Osteocyte (in vitro differentiated cells): ENCODE measurements at regions not wholly inside any gene's neighbourhood (a gene's known extent, or its start where the extent isn't known, plus 50 kb on each side); places are given as distances from the start of the nearest gene placed in this dataset.

Experiments used
- DNase-seq: peaks from one replicate; pipeline ENCODE4 v3.0.0; 2021; ENCODE audit warnings: mixed read lengths; ENCODE audit not compliant: unreplicated experiment; ENCODE audit errors: extremely low spot score
- H3K27ac Mint-ChIP-seq: one replicate; pipeline ENCODE4 v1.8.0; 2021; ENCODE audit warnings: mild to moderate bottlenecking, mixed read lengths; ENCODE audit not compliant: unreplicated experiment
- H3K27me3 Mint-ChIP-seq: one replicate; pipeline ENCODE4 v1.8.0; 2021; ENCODE audit warnings: mixed read lengths; ENCODE audit not compliant: unreplicated experiment
- H3K36me3 Mint-ChIP-seq: one replicate; pipeline ENCODE4 v1.8.0; 2021; ENCODE audit warnings: mixed read lengths; ENCODE audit not compliant: unreplicated experiment
- H3K4me1 Mint-ChIP-seq: one replicate; pipeline ENCODE4 v1.8.0; 2021; ENCODE audit warnings: mixed read lengths; ENCODE audit not compliant: unreplicated experiment
- H3K4me3 Mint-ChIP-seq: one replicate; pipeline ENCODE4 v1.8.0; 2021; ENCODE audit warnings: mild to moderate bottlenecking, moderate library complexity, mixed read lengths; ENCODE audit not compliant: unreplicated experiment
- H3K9me3 Mint-ChIP-seq: one replicate; pipeline ENCODE4 v1.8.0; 2021; ENCODE audit warnings: mixed read lengths; ENCODE audit not compliant: unreplicated experiment
- TF ChIP-seq, protein P1 (sequence below): fragments of 200-600 bp; sonication (generic); IDR thresholded peaks from 2 replicates; pipeline ENCODE4 v1.5.0; 2021; ENCODE audit warnings: antibody characterized with exemption, mild to moderate bottlenecking, moderate library complexity

DNA sequence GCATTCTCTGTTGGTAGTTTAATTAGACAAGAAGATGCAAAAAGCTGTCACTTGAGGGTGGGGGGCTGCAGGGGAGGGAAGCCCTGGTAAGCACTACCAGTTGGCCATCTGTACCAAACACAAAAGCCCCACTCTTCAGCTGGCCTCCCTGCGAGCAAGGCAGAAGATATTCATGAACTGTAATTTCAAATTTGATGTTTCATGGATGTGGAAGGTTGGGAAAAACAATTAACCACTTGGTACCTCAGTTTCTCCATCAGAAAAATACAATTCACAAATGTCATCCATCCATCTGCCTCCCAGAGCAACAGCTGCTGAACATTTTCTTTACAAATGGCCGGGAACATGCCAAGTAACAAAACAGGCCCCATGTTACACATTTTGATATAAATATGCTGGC, 265.3 kb downstream of the HNRNPD start:
- no peaks in the 10 kb centered on the region for H3K27me3 Mint-ChIP-seq

DNA sequence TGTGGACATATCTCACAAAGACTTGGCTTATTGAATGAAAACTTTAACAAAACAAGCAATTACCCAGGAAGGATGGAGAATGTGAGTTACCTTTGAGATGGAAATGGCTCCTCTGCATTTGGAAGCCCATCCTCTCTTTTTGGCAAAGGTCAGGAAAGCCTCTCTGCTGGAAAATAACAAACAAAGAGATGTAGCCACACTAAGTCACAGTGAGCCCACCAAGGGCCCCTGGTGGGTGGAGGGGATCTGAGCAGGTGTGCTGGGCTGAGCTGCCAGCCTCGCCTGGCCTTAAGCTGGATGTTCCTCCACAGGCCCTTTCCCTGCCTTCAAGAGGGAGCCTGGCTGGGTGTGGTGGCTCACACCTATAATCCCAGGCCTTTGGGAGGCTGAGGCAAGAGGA, 269.2 kb downstream of the HNRNPD start:
- no peaks in the 10 kb centered on the region for H3K27me3 Mint-ChIP-seq
- H3K27ac Mint-ChIP-seq, result no peak overlapping the region
- no peaks in the 10 kb centered on the region for H3K36me3 Mint-ChIP-seq
- no peaks in the 10 kb centered on the region for H3K4me1 Mint-ChIP-seq
- TF ChIP-seq, protein P1, sequence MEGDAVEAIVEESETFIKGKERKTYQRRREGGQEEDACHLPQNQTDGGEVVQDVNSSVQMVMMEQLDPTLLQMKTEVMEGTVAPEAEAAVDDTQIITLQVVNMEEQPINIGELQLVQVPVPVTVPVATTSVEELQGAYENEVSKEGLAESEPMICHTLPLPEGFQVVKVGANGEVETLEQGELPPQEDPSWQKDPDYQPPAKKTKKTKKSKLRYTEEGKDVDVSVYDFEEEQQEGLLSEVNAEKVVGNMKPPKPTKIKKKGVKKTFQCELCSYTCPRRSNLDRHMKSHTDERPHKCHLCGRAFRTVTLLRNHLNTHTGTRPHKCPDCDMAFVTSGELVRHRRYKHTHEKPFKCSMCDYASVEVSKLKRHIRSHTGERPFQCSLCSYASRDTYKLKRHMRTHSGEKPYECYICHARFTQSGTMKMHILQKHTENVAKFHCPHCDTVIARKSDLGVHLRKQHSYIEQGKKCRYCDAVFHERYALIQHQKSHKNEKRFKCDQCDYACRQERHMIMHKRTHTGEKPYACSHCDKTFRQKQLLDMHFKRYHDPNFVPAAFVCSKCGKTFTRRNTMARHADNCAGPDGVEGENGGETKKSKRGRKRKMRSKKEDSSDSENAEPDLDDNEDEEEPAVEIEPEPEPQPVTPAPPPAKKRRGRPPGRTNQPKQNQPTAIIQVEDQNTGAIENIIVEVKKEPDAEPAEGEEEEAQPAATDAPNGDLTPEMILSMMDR, result no peak
- DNase-seq, result no peak
- H3K9me3 Mint-ChIP-seq, result no peaks in the 10 kb centered on the region
- no peak overlapping the region for H3K4me3 Mint-ChIP-seq

More for the DNA sequence above, 265.3 kb downstream of the HNRNPD start:
- H3K9me3 Mint-ChIP-seq, result no peaks in the 10 kb centered on the region
- H3K4me1 Mint-ChIP-seq, result no peaks in the 10 kb centered on the region
- DNase-seq, result no peak
- no peak overlapping the region for H3K4me3 Mint-ChIP-seq
- no peak overlapping the region for H3K27ac Mint-ChIP-seq
- TF ChIP-seq, protein P1, result no peak
- no peaks in the 10 kb centered on the region for H3K36me3 Mint-ChIP-seq

DNA sequence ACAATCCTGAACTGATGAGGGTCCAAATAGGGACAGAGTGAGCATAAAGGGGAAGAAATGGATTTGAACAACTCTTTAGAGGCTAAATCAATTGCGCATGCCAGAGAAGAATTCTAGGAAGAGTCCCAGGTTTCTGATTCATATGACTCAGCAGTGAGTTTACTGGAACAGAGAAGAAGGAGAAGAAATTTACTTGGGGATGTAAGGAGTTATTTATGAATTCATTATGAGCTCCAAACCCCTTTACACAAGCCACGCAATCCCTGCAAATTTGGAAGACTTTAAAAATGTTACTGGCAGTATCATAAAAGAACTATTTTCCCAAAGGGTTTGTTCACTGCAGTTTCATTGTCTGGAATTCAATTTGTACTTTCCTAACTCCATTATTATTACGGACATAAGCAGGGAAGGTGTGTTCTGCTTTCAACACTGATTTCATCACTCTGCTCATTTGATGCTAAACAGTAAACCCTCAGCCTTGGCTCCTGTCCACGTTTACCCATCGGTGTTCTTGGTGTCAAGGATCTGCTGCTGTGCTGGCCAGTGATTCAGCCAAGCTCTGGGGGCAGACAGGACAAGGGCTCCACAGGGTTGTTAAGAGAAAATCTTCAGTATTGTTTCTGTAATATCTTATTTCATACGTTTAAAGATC, 273.7 kb downstream of the HNRNPD start:
- no peaks in the 10 kb centered on the region for H3K9me3 Mint-ChIP-seq
- H3K27ac Mint-ChIP-seq, result no peak overlapping the region
- no peaks in the 10 kb centered on the region for H3K36me3 Mint-ChIP-seq
- no peaks in the 10 kb centered on the region for H3K4me1 Mint-ChIP-seq
- no peak for DNase-seq
- TF ChIP-seq, protein P1, result no peak
- H3K27me3 Mint-ChIP-seq, result no peaks in the 10 kb centered on the region
- no peak overlapping the region for H3K4me3 Mint-ChIP-seq

DNA sequence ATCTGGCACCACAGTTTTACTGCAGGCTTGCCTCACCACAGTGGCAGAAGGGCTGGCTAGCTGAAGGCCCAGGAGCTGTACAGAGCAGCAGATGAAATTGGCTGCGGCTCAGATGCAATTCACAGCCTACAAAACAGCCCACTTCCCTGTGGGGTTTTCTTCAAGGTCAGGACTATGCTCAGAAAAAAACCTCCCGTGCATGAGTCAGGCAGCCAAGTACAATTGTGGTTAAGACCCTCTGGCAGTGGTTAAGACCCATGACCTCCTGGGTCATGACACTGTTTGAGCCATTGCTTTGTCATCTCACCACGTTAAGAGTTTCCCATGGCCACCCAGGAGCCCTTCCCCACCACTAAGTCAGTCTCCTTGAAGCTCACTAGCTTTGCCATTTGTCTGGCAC, 276.3 kb downstream of the HNRNPD start:
- TF ChIP-seq, protein P1, result no peak
- Mint-ChIP-seq H3K9me3 (no peaks in the 10 kb centered on the region), H3K27me3 (no peaks in the 10 kb centered on the region), H3K36me3 (no peaks in the 10 kb centered on the region), H3K4me3 (no peak overlapping the region), H3K4me1 (no peaks in the 10 kb centered on the region), H3K27ac (no peak overlapping the region)
- DNase-seq, result no peak

DNA sequence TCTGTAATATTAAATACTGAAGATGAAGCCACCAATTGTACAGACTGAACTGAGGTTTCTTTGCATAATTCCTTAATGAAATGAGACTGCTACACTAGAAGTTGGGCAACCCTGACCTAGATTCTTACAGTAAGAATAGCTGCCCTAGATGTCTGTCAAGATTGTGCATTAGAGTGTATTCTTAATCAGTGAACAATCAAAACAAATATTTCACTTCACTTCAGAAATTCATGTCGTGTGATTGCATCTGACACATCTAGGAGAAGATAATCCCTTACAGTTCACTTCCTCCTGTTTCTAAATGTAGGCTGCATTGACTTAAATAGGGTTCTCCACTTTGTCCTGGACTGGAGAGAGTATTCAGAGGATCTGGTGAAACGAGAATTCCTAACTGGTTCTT, 283.1 kb downstream of the HNRNPD start:
- Mint-ChIP-seq H3K27ac (no peak overlapping the region), H3K4me1 (no peaks in the 10 kb centered on the region), H3K27me3 (no peaks in the 10 kb centered on the region), H3K9me3 (no peaks in the 10 kb centered on the region), H3K4me3 (no peak overlapping the region), H3K36me3 (no peaks in the 10 kb centered on the region)
- no peak for DNase-seq
- TF ChIP-seq, protein P1, result no peak
